ENCODE measurements at regions not wholly inside any gene's neighbourhood (a gene's known extent, or its start where the extent isn't known, plus 50 kb on each side); places are given as distances from the start of the nearest gene placed in this dataset.
A peak's percentile ranks its signal among the peaks of the same experiment; 100 is the strongest.

GRCh38 chr15:58331913-58332675 is 99.7 kb upstream of the LIPC start (continued):
- TF ChIP-seq ZNF350 (CRISPR knock-in tag; IDR thresholded peaks at IDR 0.05; ENCODE audit: borderline replicate concordance, low read depth) (peak; percentile 55), JUNB (CRISPR knock-in tag; IDR thresholded peaks at IDR 0.05; ENCODE audit: borderline replicate concordance) (peak; percentile 90; the same call in 1 of the 2 replicates), KLF9 (CRISPR knock-in tag; IDR thresholded peaks at IDR 0.05; ENCODE audit: low read depth) (no peak), ZNF770 (CRISPR knock-in tag; IDR thresholded peaks at IDR 0.05) (no peak), HOMEZ (CRISPR knock-in tag; IDR thresholded peaks at IDR 0.05; ENCODE audit: low read depth) (peak; percentile 93), ZNF841 (CRISPR knock-in tag; IDR thresholded peaks at IDR 0.05; ENCODE audit: borderline replicate concordance) (no peak), DZIP1 (CRISPR knock-in tag; IDR thresholded peaks at IDR 0.05) (no peak), ZNF616 (CRISPR knock-in tag; IDR thresholded peaks at IDR 0.05; ENCODE audit: low read depth) (no peak), MED8 (CRISPR knock-in tag; IDR thresholded peaks at IDR 0.05; ENCODE audit: insufficient replicate concordance) (no peak), ZBTB10 (CRISPR knock-in tag; IDR thresholded peaks at IDR 0.05; ENCODE audit: borderline replicate concordance) (no peak), GPBP1L1 (CRISPR knock-in tag; IDR thresholded peaks at IDR 0.05) (no peak), ZKSCAN1 (IDR thresholded peaks at IDR 0.05; ENCODE audit: low read length) (no peak), FOXK1 (CRISPR knock-in tag; IDR thresholded peaks at IDR 0.05; ENCODE audit: borderline replicate concordance, low read depth) (peak; percentile 69; the same call in 1 of the 2 replicates), ZFP37 (CRISPR knock-in tag; IDR thresholded peaks at IDR 0.05; ENCODE audit: borderline replicate concordance) (no peak)
